Mucosa of descending colon (tissue), 3 donors: ENCODE measurements at regions not wholly inside any gene's neighbourhood (a gene's known extent, or its start where the extent isn't known, plus 50 kb on each side); places are given as distances from the start of the nearest gene placed in this dataset.

ENCODE experiments used
- ATAC-seq: fragments of 200-7000 bp; cut with Tn5 transposase; one replicate; pipeline ENCODE4 v1.9.1; 2020; ENCODE audit warnings: mild to moderate bottlenecking, moderate library complexity
- DNase-seq, 3 donors: peaks; one replicate each; pipeline ENCODE4 v3.0.0-alpha.2; 2020
- H3K36me3 ChIP-seq: fragments of 200-600 bp; one replicate; pipeline ENCODE4 v1.8.0; 2021; ENCODE audit warnings: low read depth, mild to moderate bottlenecking
- H3K4me1 ChIP-seq: fragments of 200-600 bp; one replicate; pipeline ENCODE4 v1.8.0; 2021; ENCODE audit warnings: low read depth, mild to moderate bottlenecking
- H3K4me3 ChIP-seq: fragments of 200-600 bp; one replicate; pipeline ENCODE4 v1.8.0; 2021; ENCODE audit warnings: mild to moderate bottlenecking
- H3K9me3 ChIP-seq: fragments of 200-600 bp; one replicate; pipeline ENCODE4 v1.8.0; 2021; ENCODE audit warnings: mild to moderate bottlenecking
- CTCF ChIP-seq: fragments of 200-600 bp; IDR thresholded peaks from one replicate; pipeline ENCODE4 v1.8.0; 2022; ENCODE audit warnings: antibody characterized with exemption, mild to moderate bottlenecking
- intact Hi-C, 2 donors: fragments of 100-400 bp; cut with DNase I in 1 of 2; cut with micrococcal nuclease in 1 of 2; formaldehyde crosslinking; loops; one replicate each; pipeline versions ENCODE4 v1.11.0 to v1.11.1; 2022; cut with DNase I, micrococcal nuclease
- donor health status: DM: no; HTN: no; CAD: no; lungs with moderate emphysema.
- donor health status: DM: no; HTN: no; CAD: no.
- donor health status: DM: no; HTN: yes; CAD: no.

GRCh38 chr1:55339681-55340080 lies 124.5 kb upstream of the USP24 start:
- Histone ChIP-seq H3K36me3 (no peaks in the 10 kb centered on the region), H3K4me1 (no peaks in the 10 kb centered on the region), H3K9me3 (no peaks in the 10 kb centered on the region), H3K4me3 (no peak overlapping the region)
- DNase-seq (no peak), ATAC-seq (no peak)
- intact Hi-C loops: loop anchor here in 1 of 2 donors (5.0 kb wide), 1 partner anchor 52 kb away; no protein-coding TSS in a partner anchor
- no peak for TF ChIP-seq CTCF

GRCh38 chr1:55338448-55338820 lies 123.3 kb upstream of the USP24 start:
- H3K9me3 ChIP-seq: no peaks in the 10 kb centered on the region
- ATAC-seq (no peak), DNase-seq (no peak)
- no peaks in the 10 kb centered on the region for H3K36me3 ChIP-seq
- no peak for TF ChIP-seq CTCF
- H3K4me1 ChIP-seq: no peaks in the 10 kb centered on the region
- intact Hi-C loops: loop anchor here in 1 of 2 donors (5.0 kb wide), 1 partner anchor 51 kb away; no protein-coding TSS in a partner anchor
- H3K4me3 ChIP-seq: no peak overlapping the region

- DNase-seq: peak in 1 of 3 donors; percentile 34
- Histone ChIP-seq H3K9me3 (no peaks in the 10 kb centered on the region), H3K36me3 (no peaks in the 10 kb centered on the region), H3K4me3 (no peak overlapping the region), H3K4me1 (no peaks in the 10 kb centered on the region)
- no peak for TF ChIP-seq CTCF
- intact Hi-C loops: loop anchor here in 1 of 2 donors (5.0 kb wide), 1 partner anchor 51 kb away; no protein-coding TSS in a partner anchor
- peak; percentile 77 for ATAC-seq
Measured at GRCh38 chr1:55337801-55338447, 122.8 kb upstream of the USP24 start.

- intact Hi-C loops: loop anchor here in 1 of 2 donors (5.0 kb wide), 1 partner anchor 47 kb away; no protein-coding TSS in a partner anchor
- Histone ChIP-seq H3K9me3 (no peaks in the 10 kb centered on the region), H3K4me1 (no peaks in the 10 kb centered on the region), H3K4me3 (no peak overlapping the region), H3K36me3 (no peaks in the 10 kb centered on the region)
- DNase-seq: no peak
- ATAC-seq: no peak
- TF ChIP-seq CTCF: no peak
Measured at GRCh38 chr1:55334797-55335196, 119.6 kb upstream of the USP24 start.

GRCh38 chr1:55334160-55334559 lies 119.0 kb upstream of the USP24 start:
- H3K9me3 ChIP-seq: no peaks in the 10 kb centered on the region
- H3K4me1 ChIP-seq: no peaks in the 10 kb centered on the region
- no peak for TF ChIP-seq CTCF
- DNase-seq: no peak
- no peaks in the 10 kb centered on the region for H3K36me3 ChIP-seq
- ATAC-seq: no peak
- H3K4me3 ChIP-seq: no peak overlapping the region
- intact Hi-C loops: no loop called here
